ENCODE measurements at regions not wholly inside any gene's neighbourhood (a gene's known extent, or its start where the extent isn't known, plus 50 kb on each side); places are given as distances from the start of the nearest gene placed in this dataset.

- CTCF ChIA-PET: no interaction called here
- WGBS (ENCODE audit: insufficient coverage): no CpG with 5 or more reads among the region's 2 CpGs
Measured at GRCh38 chr12:29960122-29960521, 176.4 kb upstream of the TMTC1 start.

GRCh38 chr12:29957835-29958234 is 174.1 kb upstream of the TMTC1 start:
- H3K27me3 Mint-ChIP-seq: no peaks in the 10 kb centered on the region
- POLR2A ChIA-PET: no interaction called here

More at GRCh38 chr12:29960122-29960521, 176.4 kb upstream of the TMTC1 start:
- no peaks in the 10 kb centered on the region for H3K79me2 ChIP-seq (ENCODE audit: control insufficient read depth, insufficient read depth, low read length)
- no peak overlapping the region for H3K27ac ChIP-seq (ENCODE audit: low read length in 2 of 2)
- no peak overlapping the region for H2AFZ ChIP-seq (ENCODE audit: insufficient read depth, low read depth, low read length, poor library complexity, severe bottlenecking)
- peaks cover 5% of the 10 kb centered on the region for H3K9me3 Mint-ChIP-seq (ENCODE audit: insufficient read depth)
- H4K20me1 ChIP-seq (ENCODE audit: control insufficient read depth, insufficient read depth, low read length, poor library complexity, severe bottlenecking): no peaks in the 10 kb centered on the region
- POLR2A ChIA-PET: no interaction called here
- no peaks in the 10 kb centered on the region for H3K27me3 Mint-ChIP-seq
- no peak overlapping the region for H3K9ac ChIP-seq (ENCODE audit: low read length)
- H3K4me1 ChIP-seq (ENCODE audit: control insufficient read depth in 2 of 2, insufficient read depth in 2 of 2, low read length in 2 of 2): no peaks in the 10 kb centered on the region
- TF ChIP-seq EZH2 (IDR thresholded peaks at IDR 0.05; ENCODE audit: borderline replicate concordance, insufficient read depth, low read depth, low read length, poor library complexity, severe bottlenecking): no peak
- TF ChIP-seq, protein P1, sequence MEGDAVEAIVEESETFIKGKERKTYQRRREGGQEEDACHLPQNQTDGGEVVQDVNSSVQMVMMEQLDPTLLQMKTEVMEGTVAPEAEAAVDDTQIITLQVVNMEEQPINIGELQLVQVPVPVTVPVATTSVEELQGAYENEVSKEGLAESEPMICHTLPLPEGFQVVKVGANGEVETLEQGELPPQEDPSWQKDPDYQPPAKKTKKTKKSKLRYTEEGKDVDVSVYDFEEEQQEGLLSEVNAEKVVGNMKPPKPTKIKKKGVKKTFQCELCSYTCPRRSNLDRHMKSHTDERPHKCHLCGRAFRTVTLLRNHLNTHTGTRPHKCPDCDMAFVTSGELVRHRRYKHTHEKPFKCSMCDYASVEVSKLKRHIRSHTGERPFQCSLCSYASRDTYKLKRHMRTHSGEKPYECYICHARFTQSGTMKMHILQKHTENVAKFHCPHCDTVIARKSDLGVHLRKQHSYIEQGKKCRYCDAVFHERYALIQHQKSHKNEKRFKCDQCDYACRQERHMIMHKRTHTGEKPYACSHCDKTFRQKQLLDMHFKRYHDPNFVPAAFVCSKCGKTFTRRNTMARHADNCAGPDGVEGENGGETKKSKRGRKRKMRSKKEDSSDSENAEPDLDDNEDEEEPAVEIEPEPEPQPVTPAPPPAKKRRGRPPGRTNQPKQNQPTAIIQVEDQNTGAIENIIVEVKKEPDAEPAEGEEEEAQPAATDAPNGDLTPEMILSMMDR (IDR thresholded peaks at IDR 0.05): no peak
- ATAC-seq (ENCODE audit: low read depth) (no peak), DNase-seq (no peak)
- no peak overlapping the region for H3K4me3 Mint-ChIP-seq
- no peaks in the 10 kb centered on the region for H3K4me1 Mint-ChIP-seq
- no peak overlapping the region for H3K4me2 ChIP-seq (replicated peaks; ENCODE audit: low read depth, low read length, poor library complexity, severe bottlenecking)
- no peaks in the 10 kb centered on the region for H3K9me3 ChIP-seq (ENCODE audit: control extremely low read depth in 1 of 3, control insufficient read depth in 2 of 3, insufficient read depth in 1 of 3, low read length in 2 of 3)
- H3K27ac Mint-ChIP-seq: no peak overlapping the region
- no peak overlapping the region for H3K4me3 ChIP-seq (ENCODE audit: control extremely low read depth in 1 of 5, extremely low read depth in 1 of 5, insufficient read depth in 1 of 5, low read depth in 2 of 5, low read length in 4 of 5)
- H3K36me3 ChIP-seq (replicated peaks in 1 of 2; ENCODE audit: control extremely low read depth in 1 of 2, control insufficient read depth in 1 of 2, extremely low read depth in 1 of 2, insufficient read depth in 2 of 2, low read length in 1 of 2): no peaks in the 10 kb centered on the region
- H3K27me3 ChIP-seq (replicated peaks in 1 of 4; ENCODE audit: control extremely low read depth in 1 of 4, control insufficient read depth in 3 of 4, insufficient read depth in 4 of 4, low read length in 3 of 4): no peaks in the 10 kb centered on the region
- intact Hi-C loops (cut with micrococcal nuclease): no loop called here

More at GRCh38 chr12:29957835-29958234, 174.1 kb upstream of the TMTC1 start:
- H3K4me1 ChIP-seq (ENCODE audit: control insufficient read depth in 2 of 2, insufficient read depth in 2 of 2, low read length in 2 of 2): no peaks in the 10 kb centered on the region
- H3K27me3 ChIP-seq (replicated peaks in 1 of 4; ENCODE audit: control extremely low read depth in 1 of 4, control insufficient read depth in 3 of 4, insufficient read depth in 4 of 4, low read length in 3 of 4): no peaks in the 10 kb centered on the region
- ATAC-seq (ENCODE audit: low read depth) (no peak), DNase-seq (no peak)
- TF ChIP-seq, protein P1 (IDR thresholded peaks at IDR 0.05): no peak
- TF ChIP-seq EZH2 (IDR thresholded peaks at IDR 0.05; ENCODE audit: borderline replicate concordance, insufficient read depth, low read depth, low read length, poor library complexity, severe bottlenecking): no peak
- no peaks in the 10 kb centered on the region for H4K20me1 ChIP-seq (ENCODE audit: control insufficient read depth, insufficient read depth, low read length, poor library complexity, severe bottlenecking)
- H3K27ac ChIP-seq (ENCODE audit: low read length in 2 of 2): no peak overlapping the region
- Mint-ChIP-seq H3K27ac (no peak overlapping the region), H3K4me3 (no peak overlapping the region), H3K4me1 (no peaks in the 10 kb centered on the region), H3K9me3 (ENCODE audit: insufficient read depth) (no peaks in the 10 kb centered on the region)
- H3K9ac ChIP-seq (ENCODE audit: low read length): no peak overlapping the region
- H3K79me2 ChIP-seq (ENCODE audit: control insufficient read depth, insufficient read depth, low read length): no peaks in the 10 kb centered on the region
- WGBS (ENCODE audit: insufficient coverage): no CpG with 5 or more reads among the region's 2 CpGs
- CTCF ChIA-PET: no interaction called here
- no peak overlapping the region for H3K4me2 ChIP-seq (replicated peaks; ENCODE audit: low read depth, low read length, poor library complexity, severe bottlenecking)
- H3K4me3 ChIP-seq (ENCODE audit: control extremely low read depth in 1 of 5, extremely low read depth in 1 of 5, insufficient read depth in 1 of 5, low read depth in 2 of 5, low read length in 4 of 5): no peak overlapping the region
- intact Hi-C loops (cut with micrococcal nuclease): no loop called here
- H3K9me3 ChIP-seq (ENCODE audit: control extremely low read depth in 1 of 3, control insufficient read depth in 2 of 3, insufficient read depth in 1 of 3, low read length in 2 of 3): no peaks in the 10 kb centered on the region
- no peak overlapping the region for H2AFZ ChIP-seq (ENCODE audit: insufficient read depth, low read depth, low read length, poor library complexity, severe bottlenecking)
- no peaks in the 10 kb centered on the region for H3K36me3 ChIP-seq (replicated peaks in 1 of 2; ENCODE audit: control extremely low read depth in 1 of 2, control insufficient read depth in 1 of 2, extremely low read depth in 1 of 2, insufficient read depth in 2 of 2, low read length in 1 of 2)
